Central memory CD8-positive, alpha-beta T cell (primary cell): ENCODE measurements at regions not wholly inside any gene's neighbourhood (a gene's known extent, or its start where the extent isn't known, plus 50 kb on each side); places are given as distances from the start of the nearest gene placed in this dataset.

ENCODE experiments used
- ATAC-seq: fragments of 150-1000 bp; cut with Tn5 transposase; replicated peaks from 2 replicates; pipeline ENCODE4 v1.10.0; 2022; ENCODE audit warnings: mild to moderate bottlenecking, moderate FRiP score, moderate number of reproducible peaks; ENCODE audit not compliant: poor library complexity, severe bottlenecking; ENCODE audit errors: extremely low read depth
- DNase-seq, 2 donors: peaks; one replicate each; pipeline ENCODE4 v3.0.0; 2021; ENCODE audit warnings: low spot score in 2 of 2
- H3K27ac Mint-ChIP-seq: one replicate; pipeline ENCODE4 v1.8.0; 2022; ENCODE audit warnings: low read depth, mild to moderate bottlenecking, moderate library complexity, mixed read lengths
- H3K27me3 Mint-ChIP-seq: one replicate; pipeline ENCODE4 v1.8.0; 2022; ENCODE audit warnings: mixed read lengths
- H3K36me3 Mint-ChIP-seq: one replicate; pipeline ENCODE4 v1.8.0; 2022; ENCODE audit warnings: mild to moderate bottlenecking, moderate library complexity, mixed read lengths; ENCODE audit not compliant: insufficient read depth
- H3K4me1 Mint-ChIP-seq: one replicate; pipeline ENCODE4 v1.8.0; 2022; ENCODE audit warnings: mixed read lengths
- H3K4me3 Mint-ChIP-seq: one replicate; pipeline ENCODE4 v1.8.0; 2022; ENCODE audit warnings: mild to moderate bottlenecking, moderate library complexity, mixed read lengths
- H3K9me3 Mint-ChIP-seq: one replicate; pipeline ENCODE4 v1.8.0; 2022; ENCODE audit warnings: mixed read lengths

- H3K27ac Mint-ChIP-seq = no peak overlapping the region
- DNase-seq (no peak), ATAC-seq (no peak)
- no peak overlapping the region for H3K4me3 Mint-ChIP-seq
- H3K27me3 Mint-ChIP-seq = no peaks in the 10 kb centered on the region
- H3K36me3 Mint-ChIP-seq = no peaks in the 10 kb centered on the region
- no peaks in the 10 kb centered on the region for H3K4me1 Mint-ChIP-seq
- no peaks in the 10 kb centered on the region for H3K9me3 Mint-ChIP-seq
These were observed 189.3 kb downstream of the POU4F1 start for GRCh38 chr13:78413887-78414553.

- Mint-ChIP-seq H3K27ac (no peak overlapping the region), H3K4me1 (no peaks in the 10 kb centered on the region), H3K4me3 (no peak overlapping the region), H3K9me3 (no peaks in the 10 kb centered on the region), H3K36me3 (no peaks in the 10 kb centered on the region), H3K27me3 (no peaks in the 10 kb centered on the region)
- no peak for DNase-seq
- no peak for ATAC-seq
These were observed 192.5 kb downstream of the POU4F1 start for GRCh38 chr13:78410847-78411246.

GRCh38 chr13:78410164-78410563 is 193.2 kb downstream of the POU4F1 start:
- Mint-ChIP-seq H3K4me1 (no peaks in the 10 kb centered on the region), H3K27ac (no peak overlapping the region), H3K9me3 (no peaks in the 10 kb centered on the region), H3K4me3 (no peak overlapping the region), H3K27me3 (peaks cover 6% of the 10 kb centered on the region), H3K36me3 (no peaks in the 10 kb centered on the region)
- ATAC-seq (no peak), DNase-seq (no peak)

GRCh38 chr13:78409172-78409571 is 194.2 kb downstream of the POU4F1 start:
- no peak overlapping the region for H3K27ac Mint-ChIP-seq
- H3K9me3 Mint-ChIP-seq = no peaks in the 10 kb centered on the region
- DNase-seq (no peak), ATAC-seq (no peak)
- no peaks in the 10 kb centered on the region for H3K36me3 Mint-ChIP-seq
- peaks cover 16% of the 10 kb centered on the region for H3K27me3 Mint-ChIP-seq
- no peaks in the 10 kb centered on the region for H3K4me1 Mint-ChIP-seq
- H3K4me3 Mint-ChIP-seq = no peak overlapping the region

GRCh38 chr13:78404846-78405360 is 198.4 kb downstream of the POU4F1 start:
- H3K27ac Mint-ChIP-seq = no peak overlapping the region
- H3K4me1 Mint-ChIP-seq = no peaks in the 10 kb centered on the region
- ATAC-seq (no peak), DNase-seq (no peak)
- no peak overlapping the region for H3K4me3 Mint-ChIP-seq
- no peaks in the 10 kb centered on the region for H3K9me3 Mint-ChIP-seq
- H3K36me3 Mint-ChIP-seq = no peaks in the 10 kb centered on the region
- H3K27me3 Mint-ChIP-seq = peaks cover 16% of the 10 kb centered on the region

DNA sequence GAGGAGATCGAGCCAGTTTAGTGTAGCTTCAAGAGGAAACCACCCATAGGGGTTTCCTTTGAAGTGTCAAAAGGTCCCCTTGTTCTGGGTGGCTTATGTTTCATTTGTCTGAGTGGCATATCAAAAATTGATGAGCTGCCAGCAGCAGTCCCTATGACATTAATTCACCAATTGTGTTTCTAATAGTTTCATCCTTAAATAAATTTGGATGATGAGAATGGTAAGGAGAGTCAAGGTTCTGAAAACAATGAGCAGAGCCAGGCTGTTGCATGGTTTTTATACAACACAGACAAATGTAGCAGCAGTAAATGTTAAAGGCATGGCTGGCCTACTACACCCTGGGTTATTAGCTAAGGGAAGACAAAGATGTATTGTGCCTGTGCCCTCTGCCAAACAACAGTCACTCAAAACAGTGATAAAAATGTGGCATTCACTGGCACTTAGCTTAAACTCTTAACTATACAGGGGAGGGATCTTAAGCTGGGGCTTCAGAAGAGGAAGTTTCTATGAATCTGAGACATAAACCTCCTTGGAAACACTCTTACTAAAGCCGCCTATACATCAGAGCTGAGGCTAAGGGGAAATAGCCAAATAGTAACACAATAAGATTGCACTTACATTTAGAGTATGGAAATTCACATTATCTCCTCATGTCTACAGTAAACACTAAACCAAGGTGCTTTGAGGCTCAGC is 200.5 kb downstream of the POU4F1 start:
- no peak overlapping the region for H3K27ac Mint-ChIP-seq
- ATAC-seq = no peak
- H3K4me1 Mint-ChIP-seq = no peaks in the 10 kb centered on the region
- no peak for DNase-seq
- no peak overlapping the region for H3K4me3 Mint-ChIP-seq
- H3K36me3 Mint-ChIP-seq = no peaks in the 10 kb centered on the region
- no peaks in the 10 kb centered on the region for H3K9me3 Mint-ChIP-seq
- H3K27me3 Mint-ChIP-seq = peaks cover 16% of the 10 kb centered on the region

- no peak for ATAC-seq
- DNase-seq = no peak
- Mint-ChIP-seq H3K27ac (no peak overlapping the region), H3K27me3 (peaks cover 16% of the 10 kb centered on the region), H3K4me3 (no peak overlapping the region), H3K36me3 (no peaks in the 10 kb centered on the region), H3K4me1 (no peaks in the 10 kb centered on the region), H3K9me3 (no peaks in the 10 kb centered on the region)
These were observed 201.3 kb downstream of the POU4F1 start for GRCh38 chr13:78401873-78402707.

DNA sequence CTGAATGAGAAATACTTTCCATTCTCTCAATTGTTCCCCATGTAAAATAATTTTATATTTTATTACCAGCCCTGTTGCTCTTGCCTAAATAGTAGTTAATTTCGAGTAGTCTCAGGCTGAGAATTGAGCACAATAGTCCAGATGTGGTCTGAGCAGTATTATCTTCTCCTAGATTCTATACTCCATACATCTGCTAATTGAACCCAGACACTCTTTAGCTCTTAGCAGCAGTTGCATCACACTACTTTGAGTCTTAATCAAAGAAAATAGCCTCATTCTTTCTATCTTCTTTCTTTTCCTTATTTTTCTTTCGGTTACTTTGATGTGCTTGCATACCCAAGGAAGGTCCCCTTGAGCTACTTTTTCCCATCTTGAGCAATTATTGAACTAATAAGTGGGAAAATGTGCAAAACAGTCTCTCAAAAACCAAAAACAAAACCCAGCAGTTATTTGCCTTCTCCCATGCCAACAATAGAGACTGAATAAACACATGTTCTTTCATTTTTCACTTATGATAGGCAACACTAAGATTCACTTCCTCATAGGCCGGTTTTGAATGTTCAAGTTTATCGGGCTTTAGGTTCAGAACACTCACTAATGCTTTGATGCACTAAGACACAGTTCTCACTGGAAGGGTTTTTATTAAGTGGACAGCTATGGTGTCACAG is 204.5 kb downstream of the POU4F1 start:
- DNase-seq = no peak
- H3K4me3 Mint-ChIP-seq = no peak overlapping the region
- H3K4me1 Mint-ChIP-seq = no peaks in the 10 kb centered on the region
- no peaks in the 10 kb centered on the region for H3K27me3 Mint-ChIP-seq
- H3K36me3 Mint-ChIP-seq = no peaks in the 10 kb centered on the region
- ATAC-seq = no peak
- H3K27ac Mint-ChIP-seq = no peak overlapping the region
- no peaks in the 10 kb centered on the region for H3K9me3 Mint-ChIP-seq

DNA sequence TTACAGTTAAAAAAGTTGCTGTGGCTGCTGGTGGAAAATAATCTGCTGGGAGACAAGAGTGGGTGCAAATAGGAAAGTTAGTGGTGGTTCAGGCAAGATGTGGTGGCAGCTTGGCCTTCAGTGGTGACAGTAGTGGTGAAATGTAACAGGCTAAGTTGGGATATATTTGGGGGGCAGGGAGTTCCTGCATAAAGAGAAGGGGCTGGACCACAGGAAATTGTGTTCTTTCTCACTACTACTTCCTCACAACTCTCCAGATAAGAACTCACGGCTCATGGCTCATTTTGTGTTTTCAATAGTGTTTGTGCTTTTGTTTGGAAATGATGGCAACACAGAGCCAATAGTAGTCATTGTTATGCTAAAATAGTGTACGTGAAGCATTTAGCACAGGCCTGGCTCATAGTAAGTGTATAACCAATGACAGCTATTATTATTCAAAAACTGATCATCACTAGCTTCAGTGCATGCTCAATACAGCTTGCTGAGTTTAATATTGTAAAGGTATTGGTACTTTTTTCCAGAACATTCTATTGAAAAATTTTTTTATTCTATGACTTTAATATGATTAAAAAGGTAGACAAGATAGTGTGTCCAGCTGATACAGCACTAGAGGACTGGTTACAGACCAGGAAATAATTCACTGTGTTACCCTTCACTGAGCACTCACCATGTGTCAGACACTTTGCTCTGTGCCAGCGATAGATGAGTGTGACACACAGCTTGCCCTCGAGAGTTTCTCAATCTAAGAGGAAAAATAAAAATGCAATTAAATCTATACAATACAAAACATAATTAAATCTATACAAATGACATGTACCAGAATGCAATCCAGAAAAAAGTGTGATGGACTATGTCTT is 209.8 kb downstream of the POU4F1 start:
- DNase-seq (no peak), ATAC-seq (no peak)
- Mint-ChIP-seq H3K9me3 (peaks cover 5% of the 10 kb centered on the region), H3K4me3 (no peak overlapping the region), H3K27me3 (no peaks in the 10 kb centered on the region), H3K4me1 (no peaks in the 10 kb centered on the region), H3K36me3 (no peaks in the 10 kb centered on the region), H3K27ac (no peak overlapping the region)

DNA sequence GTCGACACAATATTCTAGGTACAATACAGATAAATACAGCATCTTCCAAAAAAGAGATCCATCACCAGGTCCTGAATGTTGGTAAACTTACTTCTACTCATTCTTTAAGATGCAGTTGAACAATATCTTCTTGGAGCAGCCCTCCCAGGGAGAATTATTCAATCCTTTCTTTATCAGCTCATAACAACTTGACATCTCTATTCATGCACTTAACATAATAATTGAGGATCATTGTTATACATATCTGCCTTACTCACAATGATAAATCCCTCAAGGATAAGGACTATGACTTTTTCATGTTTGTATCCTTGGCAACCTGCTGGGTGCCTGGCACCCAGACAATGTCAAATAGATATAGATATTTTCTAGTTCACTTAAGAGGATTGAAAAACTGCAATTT is 219.5 kb downstream of the POU4F1 start:
- Mint-ChIP-seq H3K4me3 (no peak overlapping the region), H3K27ac (no peak overlapping the region)

DNA sequence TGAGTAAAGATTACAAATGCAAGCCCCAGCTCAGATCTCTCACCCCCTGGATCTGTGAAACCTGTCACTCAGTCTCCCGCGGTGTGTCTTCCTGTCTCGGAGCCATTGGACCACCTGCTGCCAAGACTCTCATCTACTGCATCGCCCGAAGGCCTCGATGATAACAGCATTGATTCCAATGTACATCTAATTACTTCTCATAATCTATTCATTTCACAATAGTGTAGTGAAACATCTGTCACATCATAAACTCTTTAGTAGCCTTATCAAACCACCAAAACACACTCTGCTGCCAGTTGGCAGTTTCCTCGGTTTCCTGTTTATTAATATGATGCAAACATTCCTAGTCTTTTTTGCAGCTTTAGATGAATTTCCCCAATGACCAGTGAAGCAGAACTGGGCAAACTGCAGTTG is 220.3 kb downstream of the POU4F1 start:
- DNase-seq (no peak), ATAC-seq (no peak)
- H3K9me3 Mint-ChIP-seq = no peaks in the 10 kb centered on the region
- no peaks in the 10 kb centered on the region for H3K36me3 Mint-ChIP-seq
- no peaks in the 10 kb centered on the region for H3K27me3 Mint-ChIP-seq
- no peak overlapping the region for H3K4me3 Mint-ChIP-seq
- no peak overlapping the region for H3K27ac Mint-ChIP-seq
- H3K4me1 Mint-ChIP-seq = no peaks in the 10 kb centered on the region

More for the DNA sequence above, 219.5 kb downstream of the POU4F1 start:
- ATAC-seq (no peak), DNase-seq (no peak)
- Mint-ChIP-seq H3K36me3 (no peaks in the 10 kb centered on the region), H3K27me3 (no peaks in the 10 kb centered on the region), H3K4me1 (no peaks in the 10 kb centered on the region), H3K9me3 (peaks cover 4% of the 10 kb centered on the region)

DNA sequence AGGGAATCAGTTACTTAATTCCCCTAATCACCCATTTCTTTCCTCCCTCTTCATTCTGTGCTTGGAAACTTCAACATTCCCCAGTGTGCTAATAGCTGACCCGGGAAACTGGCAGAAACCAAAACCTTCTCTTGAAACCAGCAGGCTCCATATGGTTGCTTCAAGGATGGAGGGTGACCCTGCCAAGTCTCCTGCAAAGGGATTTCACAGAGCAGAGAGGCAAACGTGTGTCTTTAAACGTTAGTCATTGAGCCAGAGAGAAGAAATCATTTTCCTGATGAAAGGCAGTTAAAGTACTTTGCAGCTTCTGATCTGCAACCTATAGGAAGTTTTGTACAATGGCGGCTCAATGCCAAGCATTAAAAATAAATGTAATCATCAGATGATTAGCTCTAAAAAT is 220.9 kb downstream of the POU4F1 start:
- no peaks in the 10 kb centered on the region for H3K4me1 Mint-ChIP-seq
- no peak overlapping the region for H3K27ac Mint-ChIP-seq
- H3K27me3 Mint-ChIP-seq = no peaks in the 10 kb centered on the region

More for the DNA sequence above, 220.9 kb downstream of the POU4F1 start:
- Mint-ChIP-seq H3K4me3 (no peak overlapping the region), H3K36me3 (no peaks in the 10 kb centered on the region), H3K9me3 (peaks cover 5% of the 10 kb centered on the region)
- ATAC-seq (no peak), DNase-seq (no peak)
